ENCODE measurements at regions not wholly inside any gene's neighbourhood (a gene's known extent, or its start where the extent isn't known, plus 50 kb on each side); places are given as distances from the start of the nearest gene placed in this dataset.

- H3K9me3 ChIP-seq (ENCODE audit: insufficient read depth in 2 of 2, low read depth in 1 of 2, low read length in 1 of 2), result no peaks in the 10 kb centered on the region
- no peak overlapping the region for H3K18ac ChIP-seq (ENCODE audit: extremely low read depth, low read length)
- H3K4ac ChIP-seq (replicated peaks; ENCODE audit: insufficient read length, low read depth, low read length), result no peak overlapping the region
- H3K27me3 ChIP-seq (replicated peaks in 1 of 4; ENCODE audit: control insufficient read depth in 3 of 4, extremely low read depth in 1 of 4, insufficient read depth in 3 of 4, low read length in 3 of 4), result no peaks in the 10 kb centered on the region
- ChIA-PET CTCF (ENCODE audit: partially characterized antibody) (no interaction called here), POLR2A (ENCODE audit: partially characterized antibody) (no interaction called here)
- no peak for DNase-seq (ENCODE audit: low read depth in 1 of 2, low spot score in 2 of 2)
- H3K4me1 ChIP-seq (replicated peaks in 1 of 4; ENCODE audit: control insufficient read depth in 3 of 4, insufficient read depth in 4 of 4, low read length in 3 of 4), result no peaks in the 10 kb centered on the region
- no peak overlapping the region for H2BK15ac ChIP-seq (ENCODE audit: low read length)
- H3K79me1 ChIP-seq (ENCODE audit: low read depth, low read length), result no peaks in the 10 kb centered on the region
- no peak overlapping the region for H2BK20ac ChIP-seq (ENCODE audit: low read length)
- H4K5ac ChIP-seq (ENCODE audit: insufficient read length, low read depth, low read length), result no peak overlapping the region
- 92% methylated on average over 8 of the region's 8 CpGs; no CpG with 5 or more reads in 1 of the 2 experiments for WGBS, 2 experiments (ENCODE audit: extremely low coverage in 1 of 2, insufficient coverage in 1 of 2, insufficient read length in 1 of 2, insufficient replicate concordance in 2 of 2, low coverage in 1 of 2, low lambda C conversion rate in 2 of 2, missing lambda C conversion rate in 1 of 2)
- no peaks in the 10 kb centered on the region for H4K20me1 ChIP-seq (replicated peaks in 1 of 2; ENCODE audit: control insufficient read depth in 1 of 2, insufficient read depth in 2 of 2, low read length in 2 of 2)
- no peak overlapping the region for H4K91ac ChIP-seq (replicated peaks; ENCODE audit: insufficient read length, low read length)
- H3K9ac ChIP-seq (replicated peaks in 1 of 4; ENCODE audit: extremely low read depth in 1 of 4, low read depth in 3 of 4, low read length in 3 of 4), result no peak overlapping the region
- no peak overlapping the region for H3K23ac ChIP-seq (ENCODE audit: insufficient read length)
- H2BK12ac ChIP-seq (ENCODE audit: low read depth, low read length), result no peak overlapping the region
- H2BK5ac ChIP-seq (ENCODE audit: low read depth, low read length), result no peak overlapping the region
- H3K4me2 ChIP-seq (ENCODE audit: insufficient read depth in 1 of 2, low read depth in 2 of 2, low read length in 2 of 2), result no peak overlapping the region
- H4K8ac ChIP-seq (ENCODE audit: extremely low read depth, insufficient read depth, low read length), result no peak overlapping the region; the same call in 1 of the 2 replicates
- H3K14ac ChIP-seq (ENCODE audit: insufficient read length), result no peak overlapping the region
- H2BK120ac ChIP-seq (replicated peaks; ENCODE audit: low read depth, low read length), result no peak overlapping the region
- no peak overlapping the region for H2AK5ac ChIP-seq (ENCODE audit: low read depth, low read length)
- FAIRE-seq, result no peak
- H3K56ac ChIP-seq (replicated peaks; ENCODE audit: insufficient read length, low read depth, low read length), result no peak overlapping the region
- no peak overlapping the region for H3K4me3 ChIP-seq (ENCODE audit: extremely low read depth in 1 of 4, insufficient read depth in 2 of 4, low read depth in 3 of 4, low read length in 4 of 4)
- no peaks in the 10 kb centered on the region for H3K23me2 ChIP-seq (ENCODE audit: low read depth, low read length)
- H3K79me2 ChIP-seq (ENCODE audit: control insufficient read depth in 1 of 2, insufficient read depth in 2 of 2, low read length in 2 of 2), result no peaks in the 10 kb centered on the region
- H3K27ac ChIP-seq (ENCODE audit: low read depth, low read length), result no peak overlapping the region
- no peaks in the 10 kb centered on the region for H3K36me3 ChIP-seq (ENCODE audit: control insufficient read depth in 2 of 4, insufficient read depth in 4 of 4, low read length in 3 of 4)
- no peak overlapping the region for H2AFZ ChIP-seq (ENCODE audit: low read length)
- no peak for TF ChIP-seq HDAC6 (IDR thresholded peaks at IDR 0.05; ENCODE audit: low read depth, low read length)
- TF ChIP-seq ATF2 (IDR thresholded peaks at IDR 0.05; ENCODE audit: low read length), result no peak
- no peak for TF ChIP-seq CBX5 (IDR thresholded peaks at IDR 0.05; ENCODE audit: low read depth, low read length)
- no peak for TF ChIP-seq SRF (IDR thresholded peaks at IDR 0.05; ENCODE audit: low read depth, low read length)
- no peak for TF ChIP-seq JUND (IDR thresholded peaks at IDR 0.05; ENCODE audit: low read length)
- TF ChIP-seq POLR2AphosphoS5 (IDR thresholded peaks at IDR 0.05; ENCODE audit: low read depth, low read length), result no peak
- no peak for TF ChIP-seq BRCA1 (IDR thresholded peaks at IDR 0.05; ENCODE audit: low read depth, low read length)
- no peak for TF ChIP-seq SP2 (IDR thresholded peaks at IDR 0.05; ENCODE audit: low read length)
- TF ChIP-seq TCF12 (IDR thresholded peaks at IDR 0.05; ENCODE audit: low read depth, low read length), result no peak
- no peak for TF ChIP-seq SP4 (IDR thresholded peaks at IDR 0.05; ENCODE audit: low read length)
- TF ChIP-seq BCL11A (IDR thresholded peaks at IDR 0.05; ENCODE audit: low read depth in 2 of 2, low read length in 2 of 2), result no peak
- TF ChIP-seq RBBP5 (IDR thresholded peaks at IDR 0.05; ENCODE audit: borderline replicate concordance, low read depth, low read length), result no peak
- TF ChIP-seq TAF7 (optimal IDR thresholded peaks at IDR 0.05; ENCODE audit: borderline replicate concordance, low read depth, low read length), result no peak
- TF ChIP-seq POLR2A (IDR thresholded peaks at IDR 0.05; ENCODE audit: control extremely low read depth in 1 of 2, low read depth in 2 of 2, low read length in 2 of 2), result no peak
- TF ChIP-seq TBP (IDR thresholded peaks at IDR 0.05; ENCODE audit: low read depth, low read length), result no peak
- TF ChIP-seq MAX (IDR thresholded peaks at IDR 0.05), result no peak
These were observed 693.3 kb upstream of the TBX3 start for GRCh38 chr12:115377230-115377629.

Measured in H1 (cell line).